Kidney tubule cell (primary cell): ENCODE measurements at regions not wholly inside any gene's neighbourhood (a gene's known extent, or its start where the extent isn't known, plus 50 kb on each side); places are given as distances from the start of the nearest gene placed in this dataset.

Experiments
- DNase-seq: peaks from one replicate; pipeline ENCODE4 v3.0.0-alpha.2; 2018; ENCODE audit warnings: low spot score

DNA sequence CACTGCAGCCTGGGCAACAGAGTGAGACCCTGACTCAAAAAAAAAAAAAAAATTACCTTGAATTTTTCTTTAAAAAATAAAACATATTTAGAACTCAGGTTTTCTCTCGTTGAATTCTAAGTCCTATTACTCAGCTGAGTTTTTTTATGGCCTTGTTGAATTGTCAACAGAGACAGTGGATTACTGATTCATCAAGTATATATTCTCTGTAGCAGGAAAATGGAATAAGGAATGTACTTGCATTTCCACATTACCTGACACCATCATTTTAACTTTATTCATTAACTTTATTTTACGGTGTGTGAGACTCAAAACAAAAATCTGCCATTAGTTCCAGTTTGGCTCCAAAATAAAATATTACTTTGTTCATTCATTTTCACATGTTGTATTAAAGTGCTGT, 53.8 kb upstream of the APP start:
- peak; percentile 80 for DNase-seq
